ENCODE measurements at regions not wholly inside any gene's neighbourhood (a gene's known extent, or its start where the extent isn't known, plus 50 kb on each side); places are given as distances from the start of the nearest gene placed in this dataset.

- no peaks in the 10 kb centered on the region for H3K36me3 ChIP-seq
- peaks cover 0 to 41% (median 0%) of the 10 kb centered on the region in 7 donors for H3K27me3 ChIP-seq (replicated peaks in 1 of 7)
- WGBS, 5 donors, result 38 to 60% (median 54%) methylated on average over 2 of the region's 2 CpGs
- TF ChIP-seq POLR2AphosphoS5 (IDR thresholded peaks at IDR 0.05), result no peak
- TF ChIP-seq CTCF (IDR thresholded peaks at IDR 0.05 in 8 of 11, conservative IDR thresholded peaks at IDR 0.05 in 3 of 11), result no peak
- TF ChIP-seq POLR2A (IDR thresholded peaks at IDR 0.05), result no peak
- H3K27ac ChIP-seq, result no peak overlapping the region
- DNase-seq, result no peak
- H3K4me3 ChIP-seq, result no peak overlapping the region
- intact Hi-C loops (cut with DNase I; ENCODE audit: low total_unique reads), result no loop called here
- peaks cover 0 to 9% (median 0%) of the 10 kb centered on the region in 6 donors for H3K4me1 ChIP-seq
- H3K9me3 ChIP-seq, result no peaks in the 10 kb centered on the region
Measured at GRCh38 chr16:73480381-73480780, 432.5 kb upstream of the ZFHX3 start.

GRCh38 chr16:73473713-73474112 lies 425.8 kb upstream of the ZFHX3 start:
- WGBS, 5 donors, result 65 to 74% (median 67%) methylated on average over 3 of the region's 3 CpGs
- no peak overlapping the region for H3K27ac ChIP-seq
- no peak for TF ChIP-seq CTCF (IDR thresholded peaks at IDR 0.05 in 8 of 11, conservative IDR thresholded peaks at IDR 0.05 in 3 of 11)
- no peak for TF ChIP-seq POLR2A (IDR thresholded peaks at IDR 0.05)
- no peak for TF ChIP-seq POLR2AphosphoS5 (IDR thresholded peaks at IDR 0.05)
- H3K27me3 ChIP-seq (replicated peaks in 1 of 7), result no peaks in the 10 kb centered on the region
- no peaks in the 10 kb centered on the region for H3K9me3 ChIP-seq
- no peak overlapping the region for H3K4me3 ChIP-seq
- no peak for DNase-seq
- no peaks in the 10 kb centered on the region for H3K36me3 ChIP-seq
- intact Hi-C loops (cut with DNase I; ENCODE audit: low total_unique reads), result no loop called here
- no peaks in the 10 kb centered on the region for H3K4me1 ChIP-seq

- no peak for TF ChIP-seq CTCF (IDR thresholded peaks at IDR 0.05 in 8 of 11, conservative IDR thresholded peaks at IDR 0.05 in 3 of 11)
- TF ChIP-seq POLR2AphosphoS5 (IDR thresholded peaks at IDR 0.05), result no peak
- TF ChIP-seq POLR2A (IDR thresholded peaks at IDR 0.05), result no peak
- Histone ChIP-seq H3K27me3 (replicated peaks in 1 of 7) (peaks cover 0 to 21% (median 0%) of the 10 kb centered on the region in 7 donors), H3K4me1 (no peaks in the 10 kb centered on the region), H3K4me3 (no peak overlapping the region), H3K36me3 (no peaks in the 10 kb centered on the region), H3K27ac (no peak overlapping the region), H3K9me3 (peaks cover 0 to 16% (median 10%) of the 10 kb centered on the region in 8 donors)
- 83 to 92% (median 88%) methylated on average over 8 to 11 of the region's 11 CpGs for WGBS, 5 donors
- intact Hi-C loops (cut with DNase I; ENCODE audit: low total_unique reads), result no loop called here
- DNase-seq, result no peak
Measured at GRCh38 chr16:73464834-73465233, 416.9 kb upstream of the ZFHX3 start.

- Histone ChIP-seq H3K9me3 (peaks cover 0 to 31% (median 13%) of the 10 kb centered on the region in 8 donors), H3K4me3 (no peak overlapping the region), H3K27me3 (replicated peaks in 1 of 7) (peaks cover 0 to 3% (median 0%) of the 10 kb centered on the region in 7 donors), H3K36me3 (no peaks in the 10 kb centered on the region), H3K4me1 (no peaks in the 10 kb centered on the region), H3K27ac (no peak overlapping the region)
- TF ChIP-seq CTCF (IDR thresholded peaks at IDR 0.05 in 8 of 11, conservative IDR thresholded peaks at IDR 0.05 in 3 of 11) (no peak), POLR2AphosphoS5 (IDR thresholded peaks at IDR 0.05) (no peak), POLR2A (IDR thresholded peaks at IDR 0.05) (no peak)
- 71 to 85% (median 77%) methylated on average over 5 of the region's 5 CpGs for WGBS, 5 donors
- no peak for DNase-seq
- intact Hi-C loops (cut with DNase I; ENCODE audit: low total_unique reads), result no loop called here
Measured at GRCh38 chr16:73459586-73459985, 411.7 kb upstream of the ZFHX3 start.

Data from spleen (tissue), 11 donors.